SK-N-SH (cell line): ENCODE measurements at regions not wholly inside any gene's neighbourhood (a gene's known extent, or its start where the extent isn't known, plus 50 kb on each side); places are given as distances from the start of the nearest gene placed in this dataset.

Source experiments
- CTCF ChIA-PET: fragments of 300-600, 350-600 bp; formaldehyde crosslinking; extraction: SDS; loops from one replicate; lab custom pipeline; 2021; lab: Yijun Ruan, JAX
- POLR2A ChIA-PET: fragments of 350-600 bp; sonication (Branson Sonifier 250); formaldehyde crosslinking; extraction: SDS; loops from one replicate; lab custom pipeline; 2020; ENCODE audit warnings: antibody characterized with exemption, inconsistent platforms; lab: Yijun Ruan, JAX
- DNase-seq: peaks from one replicate; pipeline ENCODE4 v3.0.0; 2012
- H2AFZ ChIP-seq: fragments of 200-600 bp; sonication (generic); 2 replicates; pipeline ENCODE4 v1.8.1; 2016; ENCODE audit warnings: antibody characterized with exemption, mild to moderate bottlenecking, low read depth
- H3F3A ChIP-seq: fragments of 200-600 bp; sonication (generic); replicated peaks from 2 replicates; pipeline ENCODE3; 2016; ENCODE audit warnings: antibody characterized with exemption, mild to moderate bottlenecking; ENCODE audit not compliant: insufficient read depth
- H3K27ac ChIP-seq, 2 experiments: fragments of 200-500 bp in 1 of 2; fragments of 200-600 bp in 1 of 2; sonication (Bioruptor generic) in 1 of 2; sonication (generic), shearing (Covaris generic) in 1 of 2; 2 replicates each; pipeline versions ENCODE4 v1.5.1 to v1.6.1; 2014 to 2016; ENCODE audit warnings: low read depth in 2 of 2, inconsistent platforms in 1 of 2, low read length in 1 of 2, mild to moderate bottlenecking in 1 of 2, mixed read lengths in 1 of 2
- H3K27me3 ChIP-seq: fragments of 200-600 bp; sonication (generic), shearing (Covaris generic); 2 replicates; pipeline ENCODE4 v1.6.1; 2016; ENCODE audit warnings: mixed run types; ENCODE audit not compliant: insufficient read depth
- H3K36me3 ChIP-seq, 2 experiments: fragments of 200-500 bp in 1 of 2; fragments of 200-600 bp in 1 of 2; sonication (Bioruptor generic) in 1 of 2; sonication (generic) in 1 of 2; replicated peaks in 1 of 2; 2 replicates each; pipeline versions ENCODE3 to v1.5.1; 2014 to 2016; ENCODE audit warnings: low read length in 1 of 2, mild to moderate bottlenecking in 1 of 2; ENCODE audit not compliant: insufficient read depth in 2 of 2, control insufficient read depth in 1 of 2
- H3K4me1 ChIP-seq, 2 experiments: fragments of 200-500 bp in 1 of 2; fragments of 200-600 bp in 1 of 2; sonication (Bioruptor generic) in 1 of 2; sonication (generic), shearing (Covaris generic) in 1 of 2; 2 replicates each; pipeline versions ENCODE4 v1.5.1 to v1.6.1; 2014 to 2016; ENCODE audit warnings: low read depth in 1 of 2, low read length in 1 of 2, mixed run types in 1 of 2; ENCODE audit not compliant: insufficient read depth in 2 of 2, control insufficient read depth in 1 of 2
- H3K4me2 ChIP-seq: fragments of 200-600 bp; sonication (generic), shearing (Covaris generic); 2 replicates; pipeline ENCODE4 v1.6.1; 2017; ENCODE audit warnings: mixed run types
- H3K4me3 ChIP-seq, 2 experiments: fragments of 200-500 bp in 1 of 2; fragments of 200-600 bp in 1 of 2; sonication (Bioruptor generic) in 1 of 2; sonication (generic), shearing (Covaris generic) in 1 of 2; 2 replicates each; pipeline versions ENCODE4 v1.5.1 to v1.8.1; 2014 to 2016; ENCODE audit warnings: low read depth in 2 of 2, inconsistent platforms in 1 of 2, low read length in 1 of 2, mild to moderate bottlenecking in 1 of 2, mixed read lengths in 1 of 2, moderate library complexity in 1 of 2
- H3K79me2 ChIP-seq: fragments of 200-600 bp; sonication (generic); 2 replicates; pipeline ENCODE4 v1.8.1; 2017; ENCODE audit warnings: mild to moderate bottlenecking; ENCODE audit not compliant: insufficient read depth
- H3K9ac ChIP-seq: fragments of 200-600 bp; sonication (generic); 2 replicates; pipeline ENCODE4 v1.6.1; 2017; ENCODE audit warnings: mixed run types
- H3K9me2 ChIP-seq: fragments of 200-600 bp; sonication (generic); 2 replicates; pipeline ENCODE4 v1.6.1; 2017; ENCODE audit warnings: mixed run types
- H3K9me3 ChIP-seq: fragments of 200-600 bp; sonication (generic); 2 replicates; pipeline ENCODE4 v1.6.1; 2017; ENCODE audit warnings: mixed run types, mild to moderate bottlenecking, moderate library complexity
- H4K20me1 ChIP-seq: fragments of 200-600 bp; sonication (generic); 2 replicates; pipeline ENCODE4 v1.6.1; 2017; ENCODE audit warnings: mild to moderate bottlenecking, mixed run types; ENCODE audit not compliant: insufficient read depth
- CHD2 ChIP-seq: fragments of 150-350 bp; IDR thresholded peaks from 2 replicates; pipeline ENCODE4 v1.6.1; 2018; ENCODE audit warnings: low read length; ENCODE audit not compliant: partially characterized antibody
- EP300 ChIP-seq, 2 experiments: IDR thresholded peaks; 2 replicates each; pipeline versions ENCODE4 v1.4.0 to v1.6.1; 2012; ENCODE audit warnings: borderline replicate concordance in 1 of 2, low read depth in 1 of 2, low read length in 1 of 2
- EZH2phosphoT487 ChIP-seq: fragments of 200-600 bp; sonication (generic); IDR thresholded peaks from 2 replicates; pipeline ENCODE4 v1.6.1; 2017; ENCODE audit warnings: low read depth, mixed run types, mild to moderate bottlenecking, antibody characterized with exemption, moderate library complexity, borderline replicate concordance
- FOSL2 ChIP-seq: IDR thresholded peaks from 2 replicates; pipeline ENCODE4 v1.4.0; 2012; ENCODE audit warnings: low read depth, mild to moderate bottlenecking, moderate library complexity, borderline replicate concordance
- FOXJ3 ChIP-seq: sonication (generic); formaldehyde crosslinking; IDR thresholded peaks from 2 replicates; pipeline ENCODE4 v1.5.1; 2020; ENCODE audit warnings: mild to moderate bottlenecking, missing genetic modification reagents
- FOXM1 ChIP-seq: IDR thresholded peaks from 2 replicates; pipeline ENCODE4 v1.4.0; 2012; ENCODE audit warnings: low read depth, mild to moderate bottlenecking
- GATA2 ChIP-seq: sonication (generic); formaldehyde crosslinking; IDR thresholded peaks from 2 replicates; pipeline ENCODE4 v1.5.0; 2020; ENCODE audit warnings: mild to moderate bottlenecking, missing genetic modification reagents
- MEF2A ChIP-seq: IDR thresholded peaks from 2 replicates; pipeline ENCODE4 v1.4.0; 2012; ENCODE audit warnings: low read depth, borderline replicate concordance
- RXRA ChIP-seq: IDR thresholded peaks from 2 replicates; pipeline ENCODE4 v1.4.0; 2012; ENCODE audit warnings: low read depth, mild to moderate bottlenecking, borderline replicate concordance
- SMC3 ChIP-seq: IDR thresholded peaks from 2 replicates; pipeline ENCODE4 v1.6.1; 2012; ENCODE audit warnings: low read depth, low read length, improper control_type of control experiment
- WGBS: methylation state at CpG from one replicate; pipeline ENCODE4 v1.1.6; 2017; ENCODE audit warnings: low lambda C conversion rate; 5-methylcytosine and 5-hydroxymethylcytosine counted together
- TF ChIP-seq, protein P1 (sequence below): IDR thresholded peaks from 2 replicates; pipeline ENCODE4; 2012
- TF ChIP-seq, protein P2 (sequence below): fragments of 150-350 bp; IDR thresholded peaks from 2 replicates; pipeline ENCODE4 v1.6.1; 2017; ENCODE audit warnings: antibody characterized with exemption, low read length, low read depth, borderline replicate concordance
- TF ChIP-seq, protein P3 (sequence below): fragments of 200-600 bp; sonication (generic); IDR thresholded peaks from 2 replicates; pipeline ENCODE4 v1.6.1; 2017; ENCODE audit warnings: antibody characterized with exemption, mild to moderate bottlenecking, moderate library complexity

DNA sequence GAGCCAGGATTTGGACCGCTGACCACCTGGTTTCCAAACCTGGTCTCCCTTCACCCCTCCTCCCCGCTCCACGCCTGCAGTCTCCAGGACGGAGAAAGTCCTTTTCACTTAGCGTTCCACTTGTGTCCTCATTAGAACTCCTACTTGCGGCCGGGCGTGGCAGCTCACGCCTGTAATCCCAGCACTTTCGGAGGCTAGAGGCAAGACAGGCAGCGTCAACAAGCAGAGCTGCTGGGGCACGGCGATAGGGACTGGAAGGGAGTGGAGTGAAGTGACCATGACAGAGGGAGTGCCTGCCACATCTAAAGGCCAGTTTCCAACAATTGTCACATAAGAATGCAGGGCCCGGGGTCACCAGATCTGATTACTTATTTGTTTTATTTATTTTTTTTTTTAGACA lies 132.5 kb upstream of the NCOR2 start:
- Histone ChIP-seq H3F3A (no peaks in the 10 kb centered on the region), H3K4me2 (no peak overlapping the region), H2AFZ (no peak overlapping the region), H4K20me1 (no peaks in the 10 kb centered on the region), H3K9ac (no peak overlapping the region), H3K9me2 (no peaks in the 10 kb centered on the region), H3K27ac (no peak overlapping the region), H3K4me1 (peaks cover 0 to 29% of the 10 kb centered on the region in 2 experiments; a peak in 1 of 4 replicates), H3K27me3 (no peaks in the 10 kb centered on the region), H3K79me2 (no peaks in the 10 kb centered on the region), H3K36me3 (no peaks in the 10 kb centered on the region), H3K9me3 (no peaks in the 10 kb centered on the region), H3K4me3 (no peak overlapping the region)
- TF ChIP-seq CHD2, result no peak
- ChIA-PET POLR2A (no interaction called here), CTCF (interaction anchor here (0.7 kb wide), 1 partner anchor 59 kb away, joined by 3 read pairs; no protein-coding TSS in a partner anchor)
- WGBS, result 87% methylated on average over 14 of the region's 14 CpGs
- no peak for DNase-seq

GRCh38 chr12:124698998-124699305 lies 131.5 kb upstream of the NCOR2 start:
- Histone ChIP-seq H3K79me2 (no peaks in the 10 kb centered on the region), H3K27ac (no peak overlapping the region), H3K36me3 (no peaks in the 10 kb centered on the region), H3F3A (no peaks in the 10 kb centered on the region), H2AFZ (no peak overlapping the region), H3K4me3 (no peak overlapping the region), H3K9ac (no peak overlapping the region), H3K27me3 (no peaks in the 10 kb centered on the region), H3K9me2 (no peaks in the 10 kb centered on the region), H3K4me2 (no peak overlapping the region), H4K20me1 (no peaks in the 10 kb centered on the region), H3K4me1 (peaks cover 0 to 33% of the 10 kb centered on the region in 2 experiments; a peak in 1 of 4 replicates), H3K9me3 (no peaks in the 10 kb centered on the region)
- ChIA-PET POLR2A (no interaction called here), CTCF (interaction anchor here (0.8 to 1.0 kb wide), 2 partner anchors 9 to 72 kb away, joined by 3 read pairs; no protein-coding TSS in a partner anchor)
- 86% methylated on average over 6 of the region's 6 CpGs for WGBS
- DNase-seq, result no peak
- TF ChIP-seq RXRA (no peak), FOSL2 (no peak), FOXJ3 (CRISPR knock-in tag) (no peak), MEF2A (no peak), GATA2 (no peak), SMC3 (no peak), EP300 (IDR thresholded peaks at IDR 0.05; ENCODE audit: borderline replicate concordance in 1 of 2, low read depth in 1 of 2, low read length in 1 of 2) (no peak), FOXM1 (no peak), EZH2phosphoT487 (no peak)
- TF ChIP-seq, protein P1, sequence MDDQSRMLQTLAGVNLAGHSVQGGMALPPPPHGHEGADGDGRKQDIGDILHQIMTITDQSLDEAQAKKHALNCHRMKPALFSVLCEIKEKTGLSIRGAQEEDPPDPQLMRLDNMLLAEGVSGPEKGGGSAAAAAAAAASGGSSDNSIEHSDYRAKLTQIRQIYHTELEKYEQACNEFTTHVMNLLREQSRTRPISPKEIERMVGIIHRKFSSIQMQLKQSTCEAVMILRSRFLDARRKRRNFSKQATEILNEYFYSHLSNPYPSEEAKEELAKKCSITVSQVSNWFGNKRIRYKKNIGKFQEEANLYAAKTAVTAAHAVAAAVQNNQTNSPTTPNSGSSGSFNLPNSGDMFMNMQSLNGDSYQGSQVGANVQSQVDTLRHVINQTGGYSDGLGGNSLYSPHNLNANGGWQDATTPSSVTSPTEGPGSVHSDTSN, result no peak
- TF ChIP-seq, protein P2, sequence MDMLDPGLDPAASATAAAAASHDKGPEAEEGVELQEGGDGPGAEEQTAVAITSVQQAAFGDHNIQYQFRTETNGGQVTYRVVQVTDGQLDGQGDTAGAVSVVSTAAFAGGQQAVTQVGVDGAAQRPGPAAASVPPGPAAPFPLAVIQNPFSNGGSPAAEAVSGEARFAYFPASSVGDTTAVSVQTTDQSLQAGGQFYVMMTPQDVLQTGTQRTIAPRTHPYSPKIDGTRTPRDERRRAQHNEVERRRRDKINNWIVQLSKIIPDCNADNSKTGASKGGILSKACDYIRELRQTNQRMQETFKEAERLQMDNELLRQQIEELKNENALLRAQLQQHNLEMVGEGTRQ, result no peak
- TF ChIP-seq, protein P3, sequence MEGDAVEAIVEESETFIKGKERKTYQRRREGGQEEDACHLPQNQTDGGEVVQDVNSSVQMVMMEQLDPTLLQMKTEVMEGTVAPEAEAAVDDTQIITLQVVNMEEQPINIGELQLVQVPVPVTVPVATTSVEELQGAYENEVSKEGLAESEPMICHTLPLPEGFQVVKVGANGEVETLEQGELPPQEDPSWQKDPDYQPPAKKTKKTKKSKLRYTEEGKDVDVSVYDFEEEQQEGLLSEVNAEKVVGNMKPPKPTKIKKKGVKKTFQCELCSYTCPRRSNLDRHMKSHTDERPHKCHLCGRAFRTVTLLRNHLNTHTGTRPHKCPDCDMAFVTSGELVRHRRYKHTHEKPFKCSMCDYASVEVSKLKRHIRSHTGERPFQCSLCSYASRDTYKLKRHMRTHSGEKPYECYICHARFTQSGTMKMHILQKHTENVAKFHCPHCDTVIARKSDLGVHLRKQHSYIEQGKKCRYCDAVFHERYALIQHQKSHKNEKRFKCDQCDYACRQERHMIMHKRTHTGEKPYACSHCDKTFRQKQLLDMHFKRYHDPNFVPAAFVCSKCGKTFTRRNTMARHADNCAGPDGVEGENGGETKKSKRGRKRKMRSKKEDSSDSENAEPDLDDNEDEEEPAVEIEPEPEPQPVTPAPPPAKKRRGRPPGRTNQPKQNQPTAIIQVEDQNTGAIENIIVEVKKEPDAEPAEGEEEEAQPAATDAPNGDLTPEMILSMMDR, result no peak
